ENCODE measurements at regions not wholly inside any gene's neighbourhood (a gene's known extent, or its start where the extent isn't known, plus 50 kb on each side); places are given as distances from the start of the nearest gene placed in this dataset.

DNA sequence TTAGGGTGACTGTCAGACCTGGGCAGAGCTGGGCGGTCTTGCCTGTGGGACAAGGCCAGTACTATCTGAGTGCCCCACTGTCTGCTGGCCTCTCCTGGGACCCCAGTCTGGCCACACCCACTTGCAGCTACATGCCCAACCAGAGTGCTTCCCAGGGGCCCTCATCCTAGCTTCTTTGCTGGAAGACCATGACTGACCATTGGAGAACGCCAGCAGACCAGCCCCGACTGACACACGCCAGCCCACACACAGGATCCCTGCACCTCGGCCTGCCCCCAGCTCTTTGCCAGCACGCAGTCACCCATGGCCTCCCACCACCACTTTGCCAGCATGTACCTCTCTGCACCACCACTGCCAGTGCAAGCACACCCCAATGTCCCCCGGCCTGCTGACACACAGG is 585.7 kb downstream of the ZNF674 start:
- Histone ChIP-seq H2BK20ac (ENCODE audit: low read depth, low read length, poor library complexity, severe bottlenecking) (no peak overlapping the region), H3K9me3 (ENCODE audit: control insufficient read depth, low read depth, low read length) (no peaks in the 10 kb centered on the region), H3K4me2 (ENCODE audit: insufficient read depth, insufficient read length, low read length) (no peak overlapping the region), H2BK120ac (ENCODE audit: low read depth, low read length, poor library complexity, severe bottlenecking) (no peak overlapping the region), H3K27ac (ENCODE audit: insufficient read length, low read depth, low read length) (no peak overlapping the region), H3K23ac (ENCODE audit: insufficient read length, low read depth, low read length) (no peak overlapping the region), H3K9ac (ENCODE audit: extremely low read depth, insufficient read length, low read length) (no peak overlapping the region), H3K4me1 (ENCODE audit: insufficient read depth, low read length) (no peaks in the 10 kb centered on the region), H2AFZ (ENCODE audit: low read length) (no peak overlapping the region), H2BK5ac (ENCODE audit: insufficient read length, low read length) (no peak overlapping the region), H4K91ac (ENCODE audit: insufficient read length, low read depth, low read length) (no peak overlapping the region), H3K4ac (ENCODE audit: low read depth, low read length) (no peak overlapping the region), H3K14ac (ENCODE audit: insufficient read depth, low read length) (no peak overlapping the region), H4K20me1 (ENCODE audit: control insufficient read depth, insufficient read depth, insufficient read length) (no peaks in the 10 kb centered on the region), H3K79me1 (ENCODE audit: insufficient read depth, low read depth, low read length, poor library complexity, severe bottlenecking) (no peaks in the 10 kb centered on the region), H4K8ac (replicated peaks; ENCODE audit: insufficient read length, low read depth, low read length) (no peak overlapping the region), H4K5ac (ENCODE audit: insufficient read length, low read depth, low read length) (no peak overlapping the region), H3K79me2 (ENCODE audit: insufficient read depth, low read length) (no peaks in the 10 kb centered on the region), H2BK15ac (ENCODE audit: low read depth, low read length) (no peak overlapping the region), H3K27me3 (ENCODE audit: insufficient read depth, low read length) (no peaks in the 10 kb centered on the region), H3K23me2 (ENCODE audit: insufficient read length, low read depth, low read length, poor library complexity, severe bottlenecking) (no peaks in the 10 kb centered on the region), H3K56ac (ENCODE audit: insufficient read length, low read depth, low read length) (no peak overlapping the region), H3K18ac (ENCODE audit: insufficient read length, low read depth, low read length) (no peak overlapping the region), H2AK5ac (ENCODE audit: insufficient read length, low read length) (no peak overlapping the region), H2BK12ac (ENCODE audit: insufficient read length, low read depth, low read length) (no peak overlapping the region), H3T11ph (ENCODE audit: low read length) (no peak overlapping the region)
- no peak overlapping the region; a peak in 1 of 7 replicates for H3K27ac Mint-ChIP-seq
- H3K4me1 Mint-ChIP-seq: no peaks in the 10 kb centered on the region
- H3K4me3 Mint-ChIP-seq: no peak overlapping the region
- TF ChIP-seq CTCF (conservative IDR thresholded peaks at IDR 0.05): no peak
- peaks cover 59 to 76% of the 10 kb centered on the region in 2 experiments for H3K9me3 Mint-ChIP-seq
- no peak for DNase-seq
- no CpG with 5 or more reads among the region's 7 CpGs for WGBS (ENCODE audit: extremely low coverage, insufficient read length, low lambda C conversion rate)
- no peaks in the 10 kb centered on the region; the same call in 1 of the 2 replicates for H3K27me3 Mint-ChIP-seq (ENCODE audit: low read depth)
- H3K36me3 Mint-ChIP-seq (ENCODE audit: insufficient read depth in 1 of 3, low read depth in 3 of 3): peaks cover 7 to 22% (median 12%) of the 10 kb centered on the region in 3 experiments; a peak in 6 of 7 replicates
